ENCODE measurements at regions not wholly inside any gene's neighbourhood (a gene's known extent, or its start where the extent isn't known, plus 50 kb on each side); places are given as distances from the start of the nearest gene placed in this dataset.

DNA sequence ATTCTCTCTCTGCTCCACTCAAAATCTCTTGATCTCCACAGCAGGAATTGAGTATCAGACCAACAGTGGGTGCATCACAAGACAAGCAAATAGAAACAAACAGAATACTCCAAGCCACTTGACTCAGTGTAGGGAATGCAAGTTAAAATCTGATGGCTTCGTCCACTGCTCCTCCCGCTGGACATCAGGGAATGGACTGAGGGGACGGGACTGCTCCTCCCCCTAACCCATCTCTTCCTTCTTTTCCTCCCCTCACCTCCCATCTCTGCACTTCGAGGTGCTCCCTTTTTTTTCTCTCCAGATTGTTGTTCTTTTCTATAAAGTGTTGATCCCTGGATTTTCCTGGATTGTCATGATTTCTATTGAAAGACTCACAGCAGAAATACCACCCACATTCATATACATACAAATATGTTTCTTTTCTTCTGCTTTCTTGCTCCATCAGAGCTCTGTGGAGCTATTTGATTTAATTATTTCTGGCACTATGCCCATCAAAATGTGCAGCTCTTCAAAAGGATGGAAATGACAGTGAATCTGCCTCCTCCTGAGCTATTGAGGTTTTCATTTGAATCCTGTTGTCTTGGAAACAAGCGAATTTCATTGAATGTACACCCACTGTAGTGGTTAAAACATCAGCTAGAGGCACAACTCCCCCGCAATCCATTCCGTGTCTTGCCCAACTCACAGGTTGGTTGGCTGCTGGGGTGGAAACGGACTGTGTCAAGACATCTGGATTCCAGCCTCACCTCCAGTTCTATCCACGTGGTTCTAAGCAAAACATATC, 199.7 kb downstream of the SPTSSA start:
- Histone ChIP-seq H3K9ac (ENCODE audit: control insufficient read depth, extremely low read depth, insufficient read depth, low read length) (no peak overlapping the region), H3K4me1 (ENCODE audit: control insufficient read depth, extremely low read depth, insufficient read depth, low read length) (peaks cover 6% of the 10 kb centered on the region), H3K4me3 (ENCODE audit: control insufficient read depth in 2 of 3, extremely low read depth in 1 of 3, insufficient read depth in 2 of 3, low read depth in 1 of 3, low read length in 3 of 3) (no peak overlapping the region), H2AFZ (ENCODE audit: control insufficient read depth, low read length) (no peak overlapping the region), H4K20me1 (ENCODE audit: control insufficient read depth, extremely low read depth, insufficient read depth, low read length) (no peaks in the 10 kb centered on the region), H3K79me2 (ENCODE audit: control insufficient read depth, insufficient read depth, low read length) (no peaks in the 10 kb centered on the region), H3K9me1 (ENCODE audit: control insufficient read depth, extremely low read depth, insufficient read depth, low read length) (no peaks in the 10 kb centered on the region), H3K27ac (ENCODE audit: control insufficient read depth, insufficient read depth, low read length) (no peak overlapping the region), H3K9me3 (ENCODE audit: control insufficient read depth, low read depth, low read length) (no peaks in the 10 kb centered on the region), H3K4me2 (ENCODE audit: control insufficient read depth, extremely low read depth, insufficient read depth, low read depth, low read length) (no peak overlapping the region), H3K36me3 (ENCODE audit: control insufficient read depth in 2 of 2, extremely low read depth in 1 of 2, insufficient read depth in 2 of 2, low read length in 2 of 2) (no peaks in the 10 kb centered on the region), H3K27me3 (ENCODE audit: control insufficient read depth, extremely low read depth, insufficient read depth, low read length) (no peaks in the 10 kb centered on the region)
- dilution Hi-C loops (cut with MboI; ENCODE audit: extremely low pct_ligation_motif_present, low sequenced_read_pairs), result no loop called here
- no peak for DNase-seq (ENCODE audit: low read depth, low spot score)
- TF ChIP-seq, protein P1, sequence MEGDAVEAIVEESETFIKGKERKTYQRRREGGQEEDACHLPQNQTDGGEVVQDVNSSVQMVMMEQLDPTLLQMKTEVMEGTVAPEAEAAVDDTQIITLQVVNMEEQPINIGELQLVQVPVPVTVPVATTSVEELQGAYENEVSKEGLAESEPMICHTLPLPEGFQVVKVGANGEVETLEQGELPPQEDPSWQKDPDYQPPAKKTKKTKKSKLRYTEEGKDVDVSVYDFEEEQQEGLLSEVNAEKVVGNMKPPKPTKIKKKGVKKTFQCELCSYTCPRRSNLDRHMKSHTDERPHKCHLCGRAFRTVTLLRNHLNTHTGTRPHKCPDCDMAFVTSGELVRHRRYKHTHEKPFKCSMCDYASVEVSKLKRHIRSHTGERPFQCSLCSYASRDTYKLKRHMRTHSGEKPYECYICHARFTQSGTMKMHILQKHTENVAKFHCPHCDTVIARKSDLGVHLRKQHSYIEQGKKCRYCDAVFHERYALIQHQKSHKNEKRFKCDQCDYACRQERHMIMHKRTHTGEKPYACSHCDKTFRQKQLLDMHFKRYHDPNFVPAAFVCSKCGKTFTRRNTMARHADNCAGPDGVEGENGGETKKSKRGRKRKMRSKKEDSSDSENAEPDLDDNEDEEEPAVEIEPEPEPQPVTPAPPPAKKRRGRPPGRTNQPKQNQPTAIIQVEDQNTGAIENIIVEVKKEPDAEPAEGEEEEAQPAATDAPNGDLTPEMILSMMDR (optimal IDR thresholded peaks at IDR 0.05 in 1 of 3, IDR thresholded peaks at IDR 0.05 in 1 of 3, conservative IDR thresholded peaks at IDR 0.05 in 1 of 3; ENCODE audit: extremely low read depth in 1 of 3, insufficient read depth in 2 of 3, low read length in 3 of 3), result no peak
- TF ChIP-seq EZH2 (IDR thresholded peaks at IDR 0.05; ENCODE audit: low read length), result no peak
- FAIRE-seq, result no peak

DNA sequence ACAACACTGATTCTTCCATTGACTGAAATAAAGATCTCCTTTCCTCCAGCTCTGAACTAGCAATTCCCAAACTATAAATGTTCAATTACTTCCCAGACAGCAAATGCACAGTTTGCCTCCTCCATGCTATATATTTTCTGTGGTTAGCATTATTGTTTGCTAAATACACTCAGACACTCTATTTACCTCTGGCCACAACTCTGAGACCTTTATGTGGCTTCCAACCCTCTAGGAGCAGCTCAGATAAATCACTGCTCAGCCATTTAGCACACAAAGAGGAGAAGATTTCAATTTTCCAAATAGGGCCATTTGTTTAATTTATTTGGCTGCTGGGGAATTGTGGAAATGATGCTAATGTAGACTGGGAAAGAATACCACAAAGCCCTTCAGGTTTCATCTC, 202.0 kb downstream of the SPTSSA start:
- Histone ChIP-seq H4K20me1 (ENCODE audit: control insufficient read depth, extremely low read depth, insufficient read depth, low read length) (no peaks in the 10 kb centered on the region), H3K27ac (ENCODE audit: control insufficient read depth, insufficient read depth, low read length) (no peak overlapping the region)
- DNase-seq (ENCODE audit: low read depth, low spot score), result no peak

More for the DNA sequence above, 202.0 kb downstream of the SPTSSA start:
- dilution Hi-C loops (cut with MboI; ENCODE audit: extremely low pct_ligation_motif_present, low sequenced_read_pairs), result no loop called here
- Histone ChIP-seq H3K79me2 (ENCODE audit: control insufficient read depth, insufficient read depth, low read length) (no peaks in the 10 kb centered on the region), H3K4me1 (ENCODE audit: control insufficient read depth, extremely low read depth, insufficient read depth, low read length) (peaks cover 16% of the 10 kb centered on the region), H3K9me1 (ENCODE audit: control insufficient read depth, extremely low read depth, insufficient read depth, low read length) (no peaks in the 10 kb centered on the region), H3K27me3 (ENCODE audit: control insufficient read depth, extremely low read depth, insufficient read depth, low read length) (no peaks in the 10 kb centered on the region), H3K36me3 (ENCODE audit: control insufficient read depth in 2 of 2, extremely low read depth in 1 of 2, insufficient read depth in 2 of 2, low read length in 2 of 2) (no peaks in the 10 kb centered on the region), H2AFZ (ENCODE audit: control insufficient read depth, low read length) (no peak overlapping the region), H3K9me3 (ENCODE audit: control insufficient read depth, low read depth, low read length) (no peaks in the 10 kb centered on the region), H3K4me3 (ENCODE audit: control insufficient read depth in 2 of 3, extremely low read depth in 1 of 3, insufficient read depth in 2 of 3, low read depth in 1 of 3, low read length in 3 of 3) (no peak overlapping the region), H3K9ac (ENCODE audit: control insufficient read depth, extremely low read depth, insufficient read depth, low read length) (no peak overlapping the region), H3K4me2 (ENCODE audit: control insufficient read depth, extremely low read depth, insufficient read depth, low read depth, low read length) (no peak overlapping the region)
- FAIRE-seq, result no peak
- TF ChIP-seq, protein P1 (optimal IDR thresholded peaks at IDR 0.05 in 1 of 3, IDR thresholded peaks at IDR 0.05 in 1 of 3, conservative IDR thresholded peaks at IDR 0.05 in 1 of 3; ENCODE audit: extremely low read depth in 1 of 3, insufficient read depth in 2 of 3, low read length in 3 of 3), result no peak
- TF ChIP-seq EZH2 (IDR thresholded peaks at IDR 0.05; ENCODE audit: low read length), result no peak

Data from keratinocyte (primary cell).